GM12878 (cell line): ENCODE measurements at regions not wholly inside any gene's neighbourhood (a gene's known extent, or its start where the extent isn't known, plus 50 kb on each side); places are given as distances from the start of the nearest gene placed in this dataset.

Experiments
- ATAC-seq: fragments of 200-7000 bp; cut with Tn5 transposase; 3 replicates; pipeline ENCODE4 v1.9.1; 2020; ENCODE audit warnings: mild to moderate bottlenecking, moderate library complexity
- BruUV-seq: library from RNA; stranded (reverse); fragments of 400-500 nt; replicated peaks from 2 replicates; lab custom pipeline; 2021; lab: Mats Ljungman, UMichigan
- CTCF ChIA-PET: fragments of 300-600 bp; sonication (Branson Sonifier 250); formaldehyde crosslinking; extraction: SDS; loops from one replicate; lab custom pipeline; 2021; ENCODE audit warnings: inconsistent platforms; lab: Yijun Ruan, JAX
- POLR2A ChIA-PET: fragments of 350-600 bp; formaldehyde crosslinking; extraction: SDS; loops from one replicate; lab custom pipeline; 2021; ENCODE audit warnings: inconsistent platforms; lab: Charles Lee
- RAD21 ChIA-PET: fragments of 300-600 bp; sonication (Branson Sonifier 250); formaldehyde crosslinking; loops from one replicate; lab custom pipeline; 2023; ENCODE audit warnings: antibody characterized with exemption; ENCODE audit not compliant: unreplicated experiment; lab: Charles Lee
- SMC1A ChIA-PET: fragments of 300-600 bp; sonication (Branson Sonifier 250); formaldehyde crosslinking; loops from one replicate; lab custom pipeline; 2023; ENCODE audit not compliant: unreplicated experiment, uncharacterized antibody; lab: Charles Lee
- DNase-seq: peaks from one replicate; pipeline ENCODE4 v3.0.0-alpha.2; 2011; ENCODE audit warnings: low read depth, low spot score
- FAIRE-seq: peaks from 3 replicates; lab custom pipeline; 2011; peaks lifted over from hg19 to GRCh38; lab: Jason Lieb, UNC
- H2AFZ ChIP-seq: 2 replicates; pipeline ENCODE4 v1.6.0; 2011; ENCODE audit warnings: low read depth, low read length, control low read depth; ENCODE audit not compliant: control insufficient read depth
- H3K27ac ChIP-seq: 2 replicates; pipeline ENCODE4 v1.5.1; 2011; ENCODE audit warnings: control low read depth; ENCODE audit not compliant: control insufficient read depth, insufficient read depth
- H3K27me3 ChIP-seq, 2 experiments: replicated peaks in 1 of 2; 2 replicates each; pipeline versions ENCODE4 v1.6.0 to v1.6.1; 2011; ENCODE audit warnings: low read length in 1 of 2; ENCODE audit not compliant: control insufficient read depth in 2 of 2, insufficient read depth in 2 of 2
- H3K36me3 ChIP-seq, 2 experiments: 2 replicates each; pipeline ENCODE4 v1.5.1; 2011; ENCODE audit warnings: low read length in 1 of 2; ENCODE audit not compliant: control insufficient read depth in 2 of 2, insufficient read depth in 2 of 2
- H3K4me1 ChIP-seq: 2 replicates; pipeline ENCODE4 v1.6.1; 2011; ENCODE audit warnings: mild to moderate bottlenecking, low read length, moderate library complexity, mixed read lengths; ENCODE audit not compliant: control insufficient read depth, insufficient read depth
- H3K4me2 ChIP-seq: 2 replicates; pipeline ENCODE4 v1.6.0; 2011; ENCODE audit warnings: control low read depth; ENCODE audit not compliant: control insufficient read depth, insufficient read depth
- H3K4me3 ChIP-seq: fragments of 200-600 bp; sonication (generic); 2 replicates; pipeline ENCODE4 v1.5.1; 2016
- H3K79me2 ChIP-seq: 2 replicates; pipeline ENCODE4 v1.6.0; 2011; ENCODE audit warnings: low read length; ENCODE audit not compliant: control insufficient read depth, insufficient read depth
- H3K9ac ChIP-seq: 2 replicates; pipeline ENCODE4 v1.8.0; 2011; ENCODE audit warnings: low read length, control low read depth, mixed read lengths; ENCODE audit not compliant: control insufficient read depth, insufficient read depth
- H3K9me3 ChIP-seq: replicated peaks from 3 replicates; pipeline ENCODE4 v1.5.1; 2011; ENCODE audit warnings: mild to moderate bottlenecking, low read length; ENCODE audit not compliant: control insufficient read depth, insufficient read depth
- H4K20me1 ChIP-seq: 2 replicates; pipeline ENCODE4 v1.6.0; 2011; ENCODE audit not compliant: control insufficient read depth, insufficient read depth
- CBX5 ChIP-seq: sonication (generic); IDR thresholded peaks from 2 replicates; pipeline ENCODE4 v1.6.1; 2016; ENCODE audit warnings: low read depth, moderate library complexity, mild to moderate bottlenecking, inconsistent platforms
- DPF2 ChIP-seq: fragments of 450-650 bp; IDR thresholded peaks from 2 replicates; pipeline ENCODE4 v1.6.1; 2017; ENCODE audit warnings: mild to moderate bottlenecking
- EED ChIP-seq: sonication (generic); IDR thresholded peaks from 2 replicates; pipeline ENCODE4 v1.6.1; 2016; ENCODE audit warnings: antibody characterized with exemption, low read depth
- ETV6 ChIP-seq, 2 experiments: fragments of 450-650 bp in 1 of 2; IDR thresholded peaks in 1 of 2; conservative IDR thresholded peaks in 1 of 2; 2 replicates each; pipeline ENCODE4 v1.6.1; 2014; ENCODE audit warnings: antibody characterized with exemption in 1 of 2, borderline replicate concordance in 1 of 2, low read depth in 1 of 2, mild to moderate bottlenecking in 1 of 2, moderate library complexity in 1 of 2
- IKZF1 ChIP-seq: fragments of 450-650 bp; conservative IDR thresholded peaks from 2 replicates; pipeline ENCODE4 v1.6.1; 2017; ENCODE audit warnings: antibody characterized with exemption, mild to moderate bottlenecking
- IKZF2 ChIP-seq, 2 experiments: fragments of 450-650 bp; IDR thresholded peaks; 2 replicates each; pipeline ENCODE4 v1.6.1; 2017; ENCODE audit warnings: mild to moderate bottlenecking in 2 of 2, moderate library complexity in 2 of 2
- IRF3 ChIP-seq: fragments of 450-650 bp; IDR thresholded peaks from 2 replicates; pipeline ENCODE4 v1.6.1; 2014; ENCODE audit warnings: mild to moderate bottlenecking
- KLF5 ChIP-seq: fragments of 450-650 bp; IDR thresholded peaks from 2 replicates; pipeline ENCODE4 v1.6.1; 2014; ENCODE audit warnings: mild to moderate bottlenecking; ENCODE audit not compliant: partially characterized antibody
- MEF2A ChIP-seq: IDR thresholded peaks from 2 replicates; pipeline ENCODE4 v1.6.1; 2011; ENCODE audit warnings: low read depth, mild to moderate bottlenecking, low read length, moderate library complexity; ENCODE audit not compliant: insufficient read depth
- MXI1 ChIP-seq: fragments of 150-350 bp; IDR thresholded peaks from 2 replicates; pipeline ENCODE4 v1.6.1; 2011; ENCODE audit warnings: low read depth, mild to moderate bottlenecking, inconsistent platforms, low read length, improper control_type of control experiment
- PAX5 ChIP-seq: IDR thresholded peaks from 2 replicates; pipeline ENCODE4 v1.6.1; 2011; ENCODE audit warnings: low read depth, low read length, borderline replicate concordance
- SPI1 ChIP-seq: IDR thresholded peaks from 2 replicates; pipeline ENCODE4 v1.6.1; 2011; ENCODE audit warnings: low read depth, mild to moderate bottlenecking, low read length, moderate library complexity, borderline replicate concordance; ENCODE audit not compliant: insufficient read depth
- STAT1 ChIP-seq: fragments of 450-650 bp; conservative IDR thresholded peaks from 2 replicates; pipeline ENCODE4 v1.6.1; 2014; ENCODE audit warnings: antibody characterized with exemption, mild to moderate bottlenecking
- TCF12 ChIP-seq: IDR thresholded peaks from 2 replicates; pipeline ENCODE4 v1.6.1; 2011; ENCODE audit warnings: low read depth, mild to moderate bottlenecking, low read length
- TCF3 ChIP-seq: IDR thresholded peaks from 2 replicates; pipeline ENCODE4 v1.6.1; 2012; ENCODE audit warnings: low read depth, mild to moderate bottlenecking, low read length, borderline replicate concordance; ENCODE audit not compliant: insufficient read depth
- USF1 ChIP-seq: IDR thresholded peaks from 2 replicates; pipeline ENCODE4 v1.6.1; 2011; ENCODE audit warnings: borderline replicate concordance, low read depth, mild to moderate bottlenecking, moderate library complexity, mixed read lengths, low read length; ENCODE audit not compliant: insufficient read depth; ENCODE audit errors: extremely low read length
- WGBS: methylation state at CpG from one replicate; pipeline ENCODE4 v1.1.6; 2016; ENCODE audit warnings: low lambda C conversion rate; ENCODE audit not compliant: insufficient replicate concordance, insufficient coverage; ENCODE audit errors: missing lambda C conversion rate; 5-methylcytosine and 5-hydroxymethylcytosine counted together
- in situ Hi-C: fragments of 300-500 bp; cut with MboI; formaldehyde crosslinking; loops from 9 replicates; pipeline ENCODE4 v1.14.3; 2018; ENCODE audit warnings: mixed read lengths
- intact Hi-C: fragments of 100-400 bp; cut with micrococcal nuclease; formaldehyde crosslinking; loops from one replicate; pipeline ENCODE4 v1.14.2; 2022; ENCODE audit not compliant: unreplicated experiment

GRCh38 chr18:46343456-46343855, 239.3 kb downstream of the HAUS1 start:
- no peak for DNase-seq
- no peaks in the 10 kb centered on the region for H4K20me1 ChIP-seq

GRCh38 chr18:46343931-46344372, 239.8 kb downstream of the HAUS1 start:
- H3K4me2 ChIP-seq: peak overlapping the region; percentile 70; the same call in 1 of the 2 replicates
- CTCF ChIA-PET: interaction anchor here (1.0 to 2.2 kb wide), 2 partner anchors 9 to 170 kb away, joined by 3 to 5 read pairs; a partner anchor contains a TSS
- in situ Hi-C loops: no loop called here
- ATAC-seq (peak; percentile 85), DNase-seq (peak; percentile 40), FAIRE-seq (no peak)
- peaks cover 25% of the 10 kb centered on the region for H3K4me1 ChIP-seq
- peak overlapping the region; percentile 64 for H2AFZ ChIP-seq
- BruUV-seq: no TSS peak
- SMC1A ChIA-PET: interaction anchor here (0.5 to 1.1 kb wide), 3 partner anchors 9 to 373 kb away, joined by 3 to 4 read pairs (median 3); no protein-coding TSS in a partner anchor
- H3K36me3 ChIP-seq: no peaks in the 10 kb centered on the region
- no peaks in the 10 kb centered on the region for H3K79me2 ChIP-seq
- POLR2A ChIA-PET: interaction anchor here (1.5 kb wide), 1 partner anchor 94 kb away, joined by 3 read pairs; no protein-coding TSS in a partner anchor
- H3K27ac ChIP-seq: 0 out of 2 replicates have a peak overlapping the region, but pooled peaks have one; percentile 22
- RAD21 ChIA-PET: no interaction called here
- WGBS: 6% methylated on average over 10 of the region's 10 CpGs
- H3K4me3 ChIP-seq: no peak overlapping the region
- no peaks in the 10 kb centered on the region for H3K27me3 ChIP-seq
- no peak overlapping the region for H3K9ac ChIP-seq
- intact Hi-C loops: no loop called here
- H4K20me1 ChIP-seq: no peaks in the 10 kb centered on the region
- H3K9me3 ChIP-seq: no peaks in the 10 kb centered on the region; the same call in 2 of the 3 replicates
- TF ChIP-seq DPF2 (0 out of 2 replicates have a peak, but pooled peaks have one; percentile 51), IKZF1 (peak; percentile 79), MEF2A (no peak), USF1 (no peak), TCF12 (peak; percentile 98), EED (peak; percentile 90), CBX5 (no peak), SPI1 (peak; percentile 94), IKZF2 (IDR thresholded peaks at IDR 0.05) (peak; percentile 52 to 55; a peak in 2 of 4 replicates), KLF5 (no peak), IRF3 (no peak), ETV6 (conservative IDR thresholded peaks at IDR 0.05 in 1 of 2, IDR thresholded peaks at IDR 0.05 in 1 of 2; ENCODE audit: borderline replicate concordance in 1 of 2, low read depth in 1 of 2) (peak in 1 of 2 experiments; percentile 80; a peak in 2 of 4 replicates), PAX5 (peak; percentile 61; the same call in 1 of the 2 replicates), TCF3 (peak; percentile 97)

More at GRCh38 chr18:46343456-46343855, 239.3 kb downstream of the HAUS1 start:
- SMC1A ChIA-PET: interaction anchor here (0.5 to 0.8 kb wide), 2 partner anchors 132 to 373 kb away, joined by 3 read pairs; no protein-coding TSS in a partner anchor
- intact Hi-C loops: no loop called here
- Histone ChIP-seq H3K36me3 (no peaks in the 10 kb centered on the region), H3K4me3 (no peak overlapping the region), H3K27ac (no peak overlapping the region; the same call in 1 of the 2 replicates), H3K9me3 (no peaks in the 10 kb centered on the region; the same call in 2 of the 3 replicates), H3K4me1 (peaks cover 28% of the 10 kb centered on the region), H3K27me3 (0 out of 4 replicates have a peak, but pooled peaks cover 0 to 2% of the 10 kb centered on the region in 2 experiments), H3K79me2 (no peaks in the 10 kb centered on the region), H3K9ac (no peak overlapping the region), H2AFZ (no peak overlapping the region), H3K4me2 (peak overlapping the region; percentile 70; the same call in 1 of the 2 replicates)
- no TSS peak for BruUV-seq
- CTCF ChIA-PET: interaction anchor here (1.0 to 2.2 kb wide), 2 partner anchors 10 to 170 kb away, joined by 3 to 5 read pairs; a partner anchor contains a TSS
- 60% methylated on average over 7 of the region's 7 CpGs for WGBS
- POLR2A ChIA-PET: interaction anchor here (1.5 kb wide), 1 partner anchor 93 kb away, joined by 3 read pairs; no protein-coding TSS in a partner anchor
- FAIRE-seq: no peak
- no peak for ATAC-seq
- in situ Hi-C loops: no loop called here
- TF ChIP-seq MXI1 (no peak), STAT1 (no peak)
- RAD21 ChIA-PET: no interaction called here
